Sigmoid colon (tissue), 4 donors: ENCODE measurements at regions not wholly inside any gene's neighbourhood (a gene's known extent, or its start where the extent isn't known, plus 50 kb on each side); places are given as distances from the start of the nearest gene placed in this dataset.

Source experiments
- CTCF ChIP-seq, 4 experiments: fragments of 450-650 bp in 3 of 4; fragments of 200-600 bp in 1 of 4; IDR thresholded peaks; one replicate each; pipeline ENCODE4 v1.5.1; 2016 to 2019; ENCODE audit warnings: antibody characterized with exemption in 4 of 4, mild to moderate bottlenecking in 3 of 4, moderate library complexity in 2 of 4
- EP300 ChIP-seq, 4 donors: sonication (generic); formaldehyde crosslinking; IDR thresholded peaks; one replicate each; pipeline ENCODE4 v1.6.1; 2017; ENCODE audit warnings: antibody characterized with exemption in 4 of 4
- POLR2A ChIP-seq, 2 donors: fragments of 450-650 bp; IDR thresholded peaks; one replicate each; pipeline ENCODE4 v1.6.1; 2016; ENCODE audit warnings: antibody characterized with exemption in 2 of 2, mild to moderate bottlenecking in 2 of 2, moderate library complexity in 2 of 2

- no peak for TF ChIP-seq CTCF (IDR thresholded peaks at IDR 0.05)
- no peak for TF ChIP-seq POLR2A (IDR thresholded peaks at IDR 0.05)
- no peak for TF ChIP-seq EP300 (IDR thresholded peaks at IDR 0.05)
Observed at GRCh38 chr20:2234598-2235191, 61.1 kb upstream of the TGM3 start.
